ENCODE measurements at regions not wholly inside any gene's neighbourhood (a gene's known extent, or its start where the extent isn't known, plus 50 kb on each side); places are given as distances from the start of the nearest gene placed in this dataset.

DNA sequence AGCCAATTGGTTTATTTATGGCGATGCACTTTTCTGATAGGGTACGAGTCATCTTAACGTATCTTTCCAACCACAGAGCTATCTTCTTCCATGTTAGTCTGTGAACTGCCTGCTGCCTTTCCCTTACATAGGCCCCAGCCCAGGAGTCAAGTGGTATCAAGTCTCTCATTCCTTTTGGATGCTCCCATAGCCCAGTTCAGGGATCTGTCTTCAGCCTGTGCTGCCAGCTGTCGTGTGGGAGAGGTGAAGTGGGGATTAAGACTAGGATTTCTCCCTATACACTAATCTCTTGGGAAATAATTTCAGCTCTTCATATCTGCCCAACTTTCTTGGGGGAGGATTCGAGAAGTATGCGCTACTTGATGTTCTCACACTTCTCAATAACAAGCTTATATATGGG lies 475.7 kb downstream of the EBF1 start:
- TF ChIP-seq, protein P1, sequence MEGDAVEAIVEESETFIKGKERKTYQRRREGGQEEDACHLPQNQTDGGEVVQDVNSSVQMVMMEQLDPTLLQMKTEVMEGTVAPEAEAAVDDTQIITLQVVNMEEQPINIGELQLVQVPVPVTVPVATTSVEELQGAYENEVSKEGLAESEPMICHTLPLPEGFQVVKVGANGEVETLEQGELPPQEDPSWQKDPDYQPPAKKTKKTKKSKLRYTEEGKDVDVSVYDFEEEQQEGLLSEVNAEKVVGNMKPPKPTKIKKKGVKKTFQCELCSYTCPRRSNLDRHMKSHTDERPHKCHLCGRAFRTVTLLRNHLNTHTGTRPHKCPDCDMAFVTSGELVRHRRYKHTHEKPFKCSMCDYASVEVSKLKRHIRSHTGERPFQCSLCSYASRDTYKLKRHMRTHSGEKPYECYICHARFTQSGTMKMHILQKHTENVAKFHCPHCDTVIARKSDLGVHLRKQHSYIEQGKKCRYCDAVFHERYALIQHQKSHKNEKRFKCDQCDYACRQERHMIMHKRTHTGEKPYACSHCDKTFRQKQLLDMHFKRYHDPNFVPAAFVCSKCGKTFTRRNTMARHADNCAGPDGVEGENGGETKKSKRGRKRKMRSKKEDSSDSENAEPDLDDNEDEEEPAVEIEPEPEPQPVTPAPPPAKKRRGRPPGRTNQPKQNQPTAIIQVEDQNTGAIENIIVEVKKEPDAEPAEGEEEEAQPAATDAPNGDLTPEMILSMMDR (IDR thresholded peaks at IDR 0.05), result no peak
- no peak for DNase-seq (ENCODE audit: low spot score)
- H3K27ac ChIP-seq, result no peak overlapping the region
- H3K27me3 ChIP-seq, result no peaks in the 10 kb centered on the region
- no peaks in the 10 kb centered on the region for H3K9me3 ChIP-seq
- H3K36me3 ChIP-seq, result no peaks in the 10 kb centered on the region
- no peak overlapping the region for H3K4me3 ChIP-seq
- H3K4me1 ChIP-seq, result peaks cover 0 to 2% of the 10 kb centered on the region in 2 donors

DNA sequence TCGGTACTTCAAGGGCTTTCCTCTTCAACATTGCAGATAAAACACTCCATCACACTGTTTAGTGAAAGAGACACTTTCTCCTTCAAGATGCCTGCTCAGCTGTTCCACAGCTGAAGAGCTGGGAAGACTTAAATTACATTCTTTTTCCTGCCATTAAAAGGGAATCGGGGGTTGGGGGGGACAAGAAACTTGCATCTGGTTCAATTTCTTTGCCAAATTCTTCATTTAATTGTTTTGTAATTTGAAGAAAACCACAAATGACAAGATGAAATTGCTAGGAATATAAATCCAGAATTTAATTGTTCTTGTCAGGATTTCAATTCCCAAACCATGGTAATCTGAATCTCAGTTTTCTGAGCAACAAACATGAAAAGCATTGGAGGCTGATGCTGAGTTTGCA lies 478.3 kb downstream of the EBF1 start:
- H3K4me1 ChIP-seq, result peaks cover 0 to 4% of the 10 kb centered on the region in 2 donors
- no peak overlapping the region for H3K27ac ChIP-seq
- no peaks in the 10 kb centered on the region for H3K9me3 ChIP-seq
- TF ChIP-seq, protein P1 (IDR thresholded peaks at IDR 0.05), result no peak
- no peak overlapping the region for H3K4me3 ChIP-seq
- H3K36me3 ChIP-seq, result no peaks in the 10 kb centered on the region
- no peaks in the 10 kb centered on the region for H3K27me3 ChIP-seq
- no peak for DNase-seq (ENCODE audit: low spot score)

DNA sequence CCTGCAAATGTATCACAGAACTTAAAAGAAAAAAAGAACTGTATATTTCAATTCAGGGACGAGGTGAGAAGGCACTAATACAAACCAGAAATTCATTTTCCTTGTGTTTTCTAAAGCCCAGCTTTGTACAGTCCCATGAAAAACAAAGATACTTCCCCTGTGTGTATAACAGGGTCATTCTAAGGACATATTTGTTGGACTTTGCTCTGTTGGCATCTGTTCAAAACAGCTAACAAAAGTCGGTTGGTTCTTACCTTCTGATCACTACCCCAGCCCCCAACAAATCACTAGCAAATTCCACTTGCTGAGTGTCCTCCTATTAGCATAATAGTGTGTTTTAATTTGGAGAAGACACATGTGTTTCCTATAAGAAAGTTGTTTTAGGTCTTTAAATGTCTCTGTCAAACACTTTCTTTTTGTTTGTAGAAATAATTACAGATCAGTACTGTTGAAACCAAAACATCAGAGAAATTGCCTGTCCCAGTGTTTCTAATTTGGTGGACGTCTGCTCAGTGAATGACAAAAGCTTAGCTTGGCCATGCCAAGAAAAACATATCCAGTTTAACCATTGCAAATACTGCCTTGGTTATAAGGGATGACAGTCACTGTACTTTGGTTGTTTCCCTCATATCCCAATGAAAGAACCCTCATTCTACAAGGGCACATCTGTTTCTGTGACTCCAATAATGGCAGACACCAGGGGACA lies 480.5 kb downstream of the EBF1 start:
- Histone ChIP-seq H3K27me3 (no peaks in the 10 kb centered on the region), H3K4me1 (peaks cover 0 to 4% of the 10 kb centered on the region in 2 donors), H3K36me3 (no peaks in the 10 kb centered on the region), H3K27ac (no peak overlapping the region), H3K9me3 (no peaks in the 10 kb centered on the region), H3K4me3 (no peak overlapping the region)
- DNase-seq (ENCODE audit: low spot score), result no peak
- TF ChIP-seq, protein P1 (IDR thresholded peaks at IDR 0.05), result no peak

DNA sequence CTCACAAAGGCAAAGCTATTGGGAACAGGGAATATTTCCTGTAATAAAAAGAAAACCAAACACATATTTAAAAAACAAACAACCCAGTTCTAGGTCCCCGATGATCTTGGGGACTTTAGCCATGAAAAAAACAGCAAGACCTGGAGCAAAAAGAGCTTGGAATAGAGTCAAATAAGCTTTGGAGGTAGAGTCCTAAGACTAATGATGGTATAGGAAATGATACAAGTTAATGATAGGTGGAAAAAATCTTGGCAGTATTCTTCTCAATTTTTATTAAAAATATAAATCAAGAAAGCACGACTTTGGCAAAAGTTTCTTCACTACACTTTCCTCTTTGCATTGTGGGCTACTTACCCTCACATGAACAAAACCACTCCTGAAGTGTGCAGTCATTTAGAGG lies 481.5 kb downstream of the EBF1 start:
- Histone ChIP-seq H3K27me3 (no peaks in the 10 kb centered on the region), H3K9me3 (no peaks in the 10 kb centered on the region), H3K27ac (no peak overlapping the region), H3K4me3 (no peak overlapping the region), H3K4me1 (peaks cover 0 to 4% of the 10 kb centered on the region in 2 donors), H3K36me3 (no peaks in the 10 kb centered on the region)
- TF ChIP-seq, protein P1 (IDR thresholded peaks at IDR 0.05), result no peak
- no peak for DNase-seq (ENCODE audit: low spot score)

DNA sequence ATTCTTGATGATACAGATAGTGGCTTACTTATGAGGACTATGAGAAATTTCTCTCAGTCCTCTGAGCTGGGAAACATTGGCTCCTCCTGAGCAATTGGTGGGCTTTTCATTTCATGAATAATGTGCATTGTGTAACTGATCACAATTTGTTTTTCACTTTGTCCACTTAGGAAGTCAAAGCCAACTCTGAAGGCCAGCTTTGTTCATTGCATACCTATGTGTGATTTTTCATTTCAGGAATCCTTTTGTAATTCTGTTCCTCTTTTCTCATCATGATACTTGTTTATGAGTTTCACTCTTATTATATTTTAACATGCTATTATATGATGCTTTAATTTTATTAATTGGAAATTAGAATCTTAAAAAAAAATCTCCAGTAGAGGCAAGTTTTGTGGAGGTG lies 483.0 kb downstream of the EBF1 start:
- Histone ChIP-seq H3K4me1 (peaks cover 0 to 4% of the 10 kb centered on the region in 2 donors), H3K9me3 (no peaks in the 10 kb centered on the region), H3K27me3 (no peaks in the 10 kb centered on the region), H3K36me3 (no peaks in the 10 kb centered on the region), H3K27ac (no peak overlapping the region), H3K4me3 (no peak overlapping the region)
- TF ChIP-seq, protein P1 (IDR thresholded peaks at IDR 0.05), result no peak
- no peak for DNase-seq (ENCODE audit: low spot score)

DNA sequence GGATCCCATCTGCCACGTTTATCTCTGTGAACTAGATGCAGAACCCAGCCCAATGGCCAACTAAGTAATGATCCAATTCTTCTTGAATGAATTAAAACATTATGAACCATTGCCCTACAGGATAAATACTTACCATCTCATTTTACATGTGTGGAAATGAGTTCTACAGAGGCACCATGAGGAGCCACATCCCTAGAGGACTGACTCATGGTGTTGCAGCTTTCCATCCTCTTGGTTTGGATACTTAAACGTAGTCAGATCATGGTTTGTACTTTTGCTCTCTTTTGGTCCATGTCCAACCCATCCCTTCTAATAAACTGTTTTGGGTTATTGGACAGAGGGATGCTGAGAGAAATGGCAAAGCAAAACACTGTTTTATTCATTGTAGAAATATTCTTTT lies 484.8 kb downstream of the EBF1 start:
- Histone ChIP-seq H3K4me3 (no peak overlapping the region), H3K27me3 (no peaks in the 10 kb centered on the region), H3K27ac (no peak overlapping the region), H3K4me1 (peaks cover 0 to 4% of the 10 kb centered on the region in 2 donors), H3K36me3 (no peaks in the 10 kb centered on the region), H3K9me3 (no peaks in the 10 kb centered on the region)
- no peak for DNase-seq (ENCODE audit: low spot score)
- TF ChIP-seq, protein P1 (IDR thresholded peaks at IDR 0.05), result no peak
